Vagina (tissue), 2 donors: ENCODE measurements at regions not wholly inside any gene's neighbourhood (a gene's known extent, or its start where the extent isn't known, plus 50 kb on each side); places are given as distances from the start of the nearest gene placed in this dataset.

Source experiments
- DNase-seq, 2 donors: peaks; one replicate each; pipeline ENCODE4 v3.0.0-alpha.2; 2017; ENCODE audit errors: extremely low spot score in 2 of 2
- H3K27ac ChIP-seq: fragments of 200-600 bp; sonication (generic); one replicate; pipeline ENCODE4 v1.5.1; 2019
- H3K27me3 ChIP-seq: fragments of 200-600 bp; sonication (generic); one replicate; pipeline ENCODE4 v1.5.1; 2019
- H3K36me3 ChIP-seq, 2 donors: fragments of 200-600 bp; sonication (generic); one replicate each; pipeline ENCODE4 v1.5.1; 2017 to 2019
- H3K4me1 ChIP-seq: fragments of 200-600 bp; sonication (generic); one replicate; pipeline ENCODE4 v1.5.1; 2019
- H3K4me3 ChIP-seq, 2 donors: fragments of 200-600 bp; sonication (generic); 1 replicate in 1 of 2; 2 replicates in 1 of 2; pipeline ENCODE4 v1.5.1; 2016 to 2019
- H3K9me3 ChIP-seq: fragments of 200-600 bp; sonication (generic); one replicate; pipeline ENCODE4 v1.5.1; 2019
- POLR2A ChIP-seq, 2 donors: fragments of 450-650 bp; IDR thresholded peaks; one replicate each; pipeline ENCODE4 v1.6.1; 2017; ENCODE audit warnings: antibody characterized with exemption in 2 of 2, mild to moderate bottlenecking in 2 of 2, moderate library complexity in 2 of 2
- POLR2AphosphoS5 ChIP-seq, 2 donors: sonication (generic); formaldehyde crosslinking; IDR thresholded peaks; one replicate each; pipeline ENCODE4 v1.9.0; 2017; ENCODE audit warnings: antibody characterized with exemption in 2 of 2, mild to moderate bottlenecking in 2 of 2, low read depth in 1 of 2; ENCODE audit not compliant: insufficient read depth in 1 of 2
- intact Hi-C: fragments of 100-400 bp; cut with DNase I; formaldehyde crosslinking; loops from one replicate; pipeline ENCODE4 v1.15.1; 2023
- TF ChIP-seq, protein P1 (sequence below), 3 experiments: fragments of 450-650 bp in 2 of 3; fragments of 200-600 bp in 1 of 3; sonication (generic) in 1 of 3; IDR thresholded peaks; one replicate each; pipeline ENCODE4 v1.5.1; 2017 to 2019; ENCODE audit warnings: antibody characterized with exemption in 3 of 3, mild to moderate bottlenecking in 2 of 3, moderate library complexity in 2 of 3

DNA sequence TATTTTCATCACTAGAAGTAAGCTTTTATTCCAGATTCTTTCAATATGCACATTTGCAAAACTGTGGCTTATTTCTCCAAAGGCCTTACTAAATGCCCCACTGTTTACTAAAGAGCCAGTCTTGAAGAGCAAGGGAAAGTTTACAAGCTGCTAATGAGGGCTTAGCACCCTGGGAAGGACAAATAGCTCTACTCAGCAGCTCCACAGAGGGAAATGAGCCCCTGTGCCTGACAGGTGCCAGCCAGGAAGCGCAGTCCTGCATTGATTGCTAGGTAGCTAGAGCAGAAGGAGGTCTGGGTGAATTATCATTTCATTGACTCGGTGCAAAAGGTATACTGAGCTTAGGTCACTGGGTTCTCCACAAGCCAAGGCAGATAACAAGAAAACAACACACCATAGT, 307.0 kb downstream of the SETD4 start:
- no peak overlapping the region for H3K27ac ChIP-seq
- H3K36me3 ChIP-seq, result no peaks in the 10 kb centered on the region
- H3K27me3 ChIP-seq, result no peaks in the 10 kb centered on the region
- H3K4me1 ChIP-seq, result no peaks in the 10 kb centered on the region
- H3K4me3 ChIP-seq, result no peak overlapping the region
- intact Hi-C loops, result no loop called here
- H3K9me3 ChIP-seq, result no peaks in the 10 kb centered on the region
- TF ChIP-seq, protein P1, sequence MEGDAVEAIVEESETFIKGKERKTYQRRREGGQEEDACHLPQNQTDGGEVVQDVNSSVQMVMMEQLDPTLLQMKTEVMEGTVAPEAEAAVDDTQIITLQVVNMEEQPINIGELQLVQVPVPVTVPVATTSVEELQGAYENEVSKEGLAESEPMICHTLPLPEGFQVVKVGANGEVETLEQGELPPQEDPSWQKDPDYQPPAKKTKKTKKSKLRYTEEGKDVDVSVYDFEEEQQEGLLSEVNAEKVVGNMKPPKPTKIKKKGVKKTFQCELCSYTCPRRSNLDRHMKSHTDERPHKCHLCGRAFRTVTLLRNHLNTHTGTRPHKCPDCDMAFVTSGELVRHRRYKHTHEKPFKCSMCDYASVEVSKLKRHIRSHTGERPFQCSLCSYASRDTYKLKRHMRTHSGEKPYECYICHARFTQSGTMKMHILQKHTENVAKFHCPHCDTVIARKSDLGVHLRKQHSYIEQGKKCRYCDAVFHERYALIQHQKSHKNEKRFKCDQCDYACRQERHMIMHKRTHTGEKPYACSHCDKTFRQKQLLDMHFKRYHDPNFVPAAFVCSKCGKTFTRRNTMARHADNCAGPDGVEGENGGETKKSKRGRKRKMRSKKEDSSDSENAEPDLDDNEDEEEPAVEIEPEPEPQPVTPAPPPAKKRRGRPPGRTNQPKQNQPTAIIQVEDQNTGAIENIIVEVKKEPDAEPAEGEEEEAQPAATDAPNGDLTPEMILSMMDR (IDR thresholded peaks at IDR 0.05), result no peak
- TF ChIP-seq POLR2A (IDR thresholded peaks at IDR 0.05), result no peak
- no peak for DNase-seq

- intact Hi-C loops, result no loop called here
- H3K9me3 ChIP-seq, result no peaks in the 10 kb centered on the region
- H3K27ac ChIP-seq, result no peak overlapping the region
These were observed 309.2 kb downstream of the SETD4 start for GRCh38 chr21:35751171-35751570.

DNA sequence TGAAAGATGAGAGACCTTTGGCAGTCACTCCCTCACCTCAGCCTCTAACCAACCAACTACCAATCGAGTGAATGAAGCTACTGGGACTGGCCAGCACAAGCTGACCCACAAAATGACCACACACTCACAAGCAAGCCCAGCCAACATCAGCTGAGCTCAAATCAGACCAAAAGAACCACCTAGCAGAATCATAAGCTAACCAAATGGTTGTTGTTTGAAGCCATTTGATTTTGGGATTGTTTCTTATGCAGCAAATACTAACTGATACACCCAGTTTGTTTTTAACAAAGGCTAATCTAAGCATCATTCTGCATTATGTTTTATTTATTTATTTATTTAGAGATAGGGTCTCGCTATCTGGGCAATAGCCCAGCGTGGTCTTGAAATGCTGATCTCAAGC, 310.4 kb downstream of the SETD4 start:
- intact Hi-C loops, result no loop called here
- no peak overlapping the region for H3K4me3 ChIP-seq
- no peak for DNase-seq
- no peaks in the 10 kb centered on the region for H3K4me1 ChIP-seq
- H3K27ac ChIP-seq, result no peak overlapping the region
- TF ChIP-seq, protein P1 (IDR thresholded peaks at IDR 0.05), result no peak
- TF ChIP-seq POLR2A (IDR thresholded peaks at IDR 0.05), result no peak
- no peak for TF ChIP-seq POLR2AphosphoS5 (IDR thresholded peaks at IDR 0.05; ENCODE audit: insufficient read depth in 1 of 2, low read depth in 1 of 2)
- H3K27me3 ChIP-seq, result no peaks in the 10 kb centered on the region
- H3K9me3 ChIP-seq, result no peaks in the 10 kb centered on the region
- no peaks in the 10 kb centered on the region for H3K36me3 ChIP-seq

More at GRCh38 chr21:35751171-35751570, 309.2 kb downstream of the SETD4 start:
- TF ChIP-seq POLR2AphosphoS5 (IDR thresholded peaks at IDR 0.05; ENCODE audit: insufficient read depth in 1 of 2, low read depth in 1 of 2) (no peak), POLR2A (IDR thresholded peaks at IDR 0.05) (no peak)
- TF ChIP-seq, protein P1 (IDR thresholded peaks at IDR 0.05), result no peak
- H3K4me1 ChIP-seq, result no peaks in the 10 kb centered on the region
- no peak for DNase-seq
- H3K36me3 ChIP-seq, result no peaks in the 10 kb centered on the region
- H3K4me3 ChIP-seq, result no peak overlapping the region
- H3K27me3 ChIP-seq, result no peaks in the 10 kb centered on the region

- Histone ChIP-seq H3K27me3 (no peaks in the 10 kb centered on the region), H3K27ac (no peak overlapping the region), H3K36me3 (no peaks in the 10 kb centered on the region), H3K4me1 (no peaks in the 10 kb centered on the region), H3K9me3 (no peaks in the 10 kb centered on the region), H3K4me3 (no peak overlapping the region)
- TF ChIP-seq POLR2AphosphoS5 (IDR thresholded peaks at IDR 0.05; ENCODE audit: insufficient read depth in 1 of 2, low read depth in 1 of 2) (no peak), POLR2A (IDR thresholded peaks at IDR 0.05) (no peak)
- TF ChIP-seq, protein P1 (IDR thresholded peaks at IDR 0.05), result no peak
- intact Hi-C loops, result no loop called here
- DNase-seq, result no peak
These were observed 311.5 kb downstream of the SETD4 start for GRCh38 chr21:35748678-35749314.

- Histone ChIP-seq H3K4me1 (peaks cover 2% of the 10 kb centered on the region), H3K4me3 (no peak overlapping the region), H3K27ac (no peak overlapping the region), H3K36me3 (no peaks in the 10 kb centered on the region), H3K27me3 (no peaks in the 10 kb centered on the region), H3K9me3 (no peaks in the 10 kb centered on the region)
- no peak for DNase-seq
- no peak for TF ChIP-seq POLR2AphosphoS5 (IDR thresholded peaks at IDR 0.05; ENCODE audit: insufficient read depth in 1 of 2, low read depth in 1 of 2)
- TF ChIP-seq, protein P1 (IDR thresholded peaks at IDR 0.05), result no peak
- no peak for TF ChIP-seq POLR2A (IDR thresholded peaks at IDR 0.05)
- intact Hi-C loops, result no loop called here
These were observed 316.8 kb downstream of the SETD4 start for GRCh38 chr21:35743571-35743970.
